ENCODE measurements at regions not wholly inside any gene's neighbourhood (a gene's known extent, or its start where the extent isn't known, plus 50 kb on each side); places are given as distances from the start of the nearest gene placed in this dataset.

GRCh38 chr2:4668381-4668780, 965.0 kb downstream of the DCDC2C start:
- TF ChIP-seq CTCF (IDR thresholded peaks at IDR 0.05), result no peak
- TF ChIP-seq POLR2A (IDR thresholded peaks at IDR 0.05), result no peak
